ENCODE measurements at regions not wholly inside any gene's neighbourhood (a gene's known extent, or its start where the extent isn't known, plus 50 kb on each side); places are given as distances from the start of the nearest gene placed in this dataset.
"Not testable (repeated sequence)": the region's sequence is repeated elsewhere in the genome, so short reads cannot be mapped to it uniquely, and the experiment has no call there.

- TF ChIP-seq CTCF (IDR thresholded peaks at IDR 0.05; ENCODE audit: extremely low read depth, missing control alignments), result no peak
- DNase-seq (ENCODE audit: low spot score), result no peak
These were observed 97.3 kb upstream of the CTBP2 start for GRCh38 chr10:125257521-125258108.

- DNase-seq (ENCODE audit: low spot score), result no peak
- TF ChIP-seq CTCF (IDR thresholded peaks at IDR 0.05; ENCODE audit: extremely low read depth, missing control alignments), result no peak
These were observed 95.7 kb upstream of the CTBP2 start for GRCh38 chr10:125256026-125256425.

- DNase-seq (ENCODE audit: low spot score), result no peak
- TF ChIP-seq CTCF (IDR thresholded peaks at IDR 0.05; ENCODE audit: extremely low read depth, missing control alignments), result no peak
These were observed 92.6 kb upstream of the CTBP2 start for GRCh38 chr10:125252937-125253336.

GRCh38 chr10:125250834-125251233 lies 90.5 kb upstream of the CTBP2 start:
- DNase-seq (ENCODE audit: low spot score), result not testable (repeated sequence)

GRCh38 chr10:125249948-125250347 lies 89.6 kb upstream of the CTBP2 start:
- no peak for TF ChIP-seq CTCF (IDR thresholded peaks at IDR 0.05; ENCODE audit: extremely low read depth, missing control alignments)

GRCh38 chr10:125248489-125248888 lies 88.1 kb upstream of the CTBP2 start:
- TF ChIP-seq CTCF (IDR thresholded peaks at IDR 0.05; ENCODE audit: extremely low read depth, missing control alignments), result no peak
- DNase-seq (ENCODE audit: low spot score), result no peak

More at GRCh38 chr10:125249948-125250347, 89.6 kb upstream of the CTBP2 start:
- no peak for DNase-seq (ENCODE audit: low spot score)

- DNase-seq (ENCODE audit: low spot score), result no peak
- TF ChIP-seq CTCF (IDR thresholded peaks at IDR 0.05; ENCODE audit: extremely low read depth, missing control alignments), result no peak
These were observed 87.2 kb upstream of the CTBP2 start for GRCh38 chr10:125247576-125247975.

GRCh38 chr10:125243532-125244253 lies 83.3 kb upstream of the CTBP2 start:
- no peak for TF ChIP-seq CTCF (IDR thresholded peaks at IDR 0.05; ENCODE audit: extremely low read depth, missing control alignments)
- DNase-seq (ENCODE audit: low spot score), result no peak

Data from GM20000 (cell line).